Forelimb muscle (tissue), 1 donor: ENCODE measurements at regions not wholly inside any gene's neighbourhood (a gene's known extent, or its start where the extent isn't known, plus 50 kb on each side); places are given as distances from the start of the nearest gene placed in this dataset.

Source experiments
- DNase-seq: peaks from one replicate; pipeline ENCODE4 v3.0.0-alpha.2; 2013; ENCODE audit warnings: low read depth

GRCh38 chr4:148813289-148813688 lies 371.1 kb upstream of the NR3C2 start:
- no peak for DNase-seq

GRCh38 chr4:148812101-148812500 lies 369.9 kb upstream of the NR3C2 start:
- DNase-seq = no peak

GRCh38 chr4:148810461-148810860 lies 368.2 kb upstream of the NR3C2 start:
- no peak for DNase-seq

- DNase-seq = no peak
These were observed 366.2 kb upstream of the NR3C2 start for GRCh38 chr4:148808416-148808815.

GRCh38 chr4:148800940-148801339 lies 358.7 kb upstream of the NR3C2 start:
- no peak for DNase-seq

GRCh38 chr4:148800336-148800885 lies 358.2 kb upstream of the NR3C2 start:
- no peak for DNase-seq

GRCh38 chr4:148795156-148795864 lies 353.1 kb upstream of the NR3C2 start:
- DNase-seq = no peak

- no peak for DNase-seq
These were observed 351.0 kb upstream of the NR3C2 start for GRCh38 chr4:148793221-148793620.

GRCh38 chr4:148790691-148791090 lies 348.5 kb upstream of the NR3C2 start:
- no peak for DNase-seq

GRCh38 chr4:148790246-148790645 lies 348.0 kb upstream of the NR3C2 start:
- DNase-seq = no peak

- no peak for DNase-seq
These were observed 345.7 kb upstream of the NR3C2 start for GRCh38 chr4:148787831-148788477.

- no peak for DNase-seq
These were observed 345.1 kb upstream of the NR3C2 start for GRCh38 chr4:148787285-148787684.

GRCh38 chr4:148786699-148787098 lies 344.5 kb upstream of the NR3C2 start:
- DNase-seq = no peak

GRCh38 chr4:148782284-148782683 lies 340.1 kb upstream of the NR3C2 start:
- no peak for DNase-seq

GRCh38 chr4:148780426-148781005 lies 338.3 kb upstream of the NR3C2 start:
- DNase-seq = no peak

- no peak for DNase-seq
These were observed 337.6 kb upstream of the NR3C2 start for GRCh38 chr4:148779771-148780170.

- DNase-seq = no peak
These were observed 336.9 kb upstream of the NR3C2 start for GRCh38 chr4:148778980-148779675.

GRCh38 chr4:148776941-148777340 lies 334.7 kb upstream of the NR3C2 start:
- no peak for DNase-seq

GRCh38 chr4:148774134-148774533 lies 331.9 kb upstream of the NR3C2 start:
- no peak for DNase-seq

GRCh38 chr4:148773313-148773712 lies 331.1 kb upstream of the NR3C2 start:
- DNase-seq = no peak

GRCh38 chr4:148770848-148771247 lies 328.6 kb upstream of the NR3C2 start:
- DNase-seq = no peak

GRCh38 chr4:148770377-148770776 lies 328.2 kb upstream of the NR3C2 start:
- no peak for DNase-seq
